ENCODE measurements at regions not wholly inside any gene's neighbourhood (a gene's known extent, or its start where the extent isn't known, plus 50 kb on each side); places are given as distances from the start of the nearest gene placed in this dataset.

DNA sequence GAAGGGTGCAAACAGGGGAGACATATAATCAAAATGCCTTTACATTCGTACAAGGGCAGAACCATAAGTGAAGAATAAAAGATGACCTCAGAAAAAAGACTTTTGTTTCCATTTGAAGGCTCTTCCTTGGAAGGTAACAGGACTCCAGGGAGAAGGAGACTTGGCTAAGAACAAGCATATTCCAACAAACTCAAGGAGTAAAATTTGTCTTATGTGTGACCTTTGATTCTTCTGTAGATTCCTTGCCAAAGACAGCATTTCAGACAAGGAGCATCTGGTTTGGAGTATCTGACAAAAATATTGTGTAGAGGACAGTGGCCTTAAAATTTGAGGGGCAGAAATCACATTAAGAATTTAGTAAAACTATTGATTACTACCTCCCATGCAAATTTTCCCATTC is 991.9 kb downstream of the FLRT2 start:
- no peak overlapping the region for H3K4me3 Mint-ChIP-seq
- H3K27ac Mint-ChIP-seq: no peak overlapping the region
- no peaks in the 10 kb centered on the region for H3K36me3 Mint-ChIP-seq (ENCODE audit: low read depth)

DNA sequence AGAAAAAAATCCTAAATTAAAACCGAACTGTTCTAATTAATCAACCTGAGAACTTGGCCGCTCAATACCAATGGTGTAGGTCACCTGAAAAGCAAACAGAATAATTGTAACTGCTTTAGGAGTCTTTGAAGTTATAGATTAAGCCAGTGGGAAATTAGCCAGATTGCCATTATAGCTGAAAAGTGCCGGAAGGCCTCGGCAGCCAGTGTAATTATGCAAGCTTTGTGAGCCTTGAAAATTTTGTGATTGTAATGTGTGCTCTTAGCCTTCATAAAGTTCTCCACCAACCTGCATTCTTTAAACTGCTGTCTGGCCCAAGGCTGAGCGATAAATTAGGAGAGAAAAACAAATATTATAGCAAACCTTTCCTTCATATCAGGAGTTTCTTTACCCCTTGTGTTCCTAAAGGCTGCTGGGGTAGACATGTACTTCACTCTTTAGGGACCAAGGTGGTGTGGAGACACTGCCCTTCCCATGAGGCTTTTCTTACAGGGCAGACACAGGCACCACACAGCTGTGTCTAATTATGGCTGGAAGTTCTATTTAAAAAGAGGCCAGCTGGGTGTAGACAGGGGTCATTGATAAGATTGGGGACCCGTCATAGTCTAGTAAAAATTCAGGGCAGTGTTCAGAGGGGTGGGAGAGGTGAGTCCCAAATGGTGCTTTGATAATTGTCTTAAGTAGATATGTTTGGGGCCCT is 991.2 kb downstream of the FLRT2 start:
- TF ChIP-seq, protein P1, sequence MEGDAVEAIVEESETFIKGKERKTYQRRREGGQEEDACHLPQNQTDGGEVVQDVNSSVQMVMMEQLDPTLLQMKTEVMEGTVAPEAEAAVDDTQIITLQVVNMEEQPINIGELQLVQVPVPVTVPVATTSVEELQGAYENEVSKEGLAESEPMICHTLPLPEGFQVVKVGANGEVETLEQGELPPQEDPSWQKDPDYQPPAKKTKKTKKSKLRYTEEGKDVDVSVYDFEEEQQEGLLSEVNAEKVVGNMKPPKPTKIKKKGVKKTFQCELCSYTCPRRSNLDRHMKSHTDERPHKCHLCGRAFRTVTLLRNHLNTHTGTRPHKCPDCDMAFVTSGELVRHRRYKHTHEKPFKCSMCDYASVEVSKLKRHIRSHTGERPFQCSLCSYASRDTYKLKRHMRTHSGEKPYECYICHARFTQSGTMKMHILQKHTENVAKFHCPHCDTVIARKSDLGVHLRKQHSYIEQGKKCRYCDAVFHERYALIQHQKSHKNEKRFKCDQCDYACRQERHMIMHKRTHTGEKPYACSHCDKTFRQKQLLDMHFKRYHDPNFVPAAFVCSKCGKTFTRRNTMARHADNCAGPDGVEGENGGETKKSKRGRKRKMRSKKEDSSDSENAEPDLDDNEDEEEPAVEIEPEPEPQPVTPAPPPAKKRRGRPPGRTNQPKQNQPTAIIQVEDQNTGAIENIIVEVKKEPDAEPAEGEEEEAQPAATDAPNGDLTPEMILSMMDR (IDR thresholded peaks at IDR 0.05): no peak
- Mint-ChIP-seq H3K27me3 (ENCODE audit: low read depth, poor library complexity) (no peaks in the 10 kb centered on the region), H3K36me3 (ENCODE audit: low read depth) (no peaks in the 10 kb centered on the region), H3K4me3 (no peak overlapping the region), H3K27ac (no peak overlapping the region), H3K4me1 (peaks cover 15% of the 10 kb centered on the region), H3K9me3 (no peaks in the 10 kb centered on the region)
- DNase-seq: no peak

More for the DNA sequence above, 991.9 kb downstream of the FLRT2 start:
- Mint-ChIP-seq H3K27me3 (ENCODE audit: low read depth, poor library complexity) (no peaks in the 10 kb centered on the region), H3K9me3 (no peaks in the 10 kb centered on the region), H3K4me1 (peaks cover 15% of the 10 kb centered on the region)
- DNase-seq: no peak
- TF ChIP-seq, protein P1 (IDR thresholded peaks at IDR 0.05): no peak

DNA sequence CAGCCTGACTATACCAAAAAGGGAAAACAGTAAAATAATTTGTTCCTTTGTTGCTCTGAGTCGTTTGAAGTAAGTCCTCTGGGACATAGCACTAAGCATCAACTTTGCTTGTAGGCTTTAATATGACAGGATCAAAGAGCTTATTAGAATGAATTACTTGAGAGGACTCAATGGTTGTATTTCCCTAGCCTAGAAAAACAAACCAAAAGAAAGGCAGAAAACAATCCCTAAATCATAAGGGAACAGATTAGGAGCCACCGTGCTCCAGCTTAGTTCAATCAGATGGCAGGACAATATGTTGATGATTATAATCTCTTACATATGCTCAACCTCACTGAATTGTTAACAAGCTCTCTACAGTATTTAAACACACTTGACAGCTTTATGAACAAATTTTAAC is 988.4 kb downstream of the FLRT2 start:
- no peak overlapping the region for H3K4me3 Mint-ChIP-seq
- TF ChIP-seq, protein P1 (IDR thresholded peaks at IDR 0.05): no peak
- DNase-seq: no peak
- H3K27me3 Mint-ChIP-seq (ENCODE audit: low read depth, poor library complexity): no peaks in the 10 kb centered on the region
- no peaks in the 10 kb centered on the region for H3K36me3 Mint-ChIP-seq (ENCODE audit: low read depth)
- H3K27ac Mint-ChIP-seq: no peak overlapping the region
- H3K9me3 Mint-ChIP-seq: no peaks in the 10 kb centered on the region
- peaks cover 15% of the 10 kb centered on the region for H3K4me1 Mint-ChIP-seq

- Mint-ChIP-seq H3K27ac (no peak overlapping the region), H3K27me3 (ENCODE audit: low read depth, poor library complexity) (no peaks in the 10 kb centered on the region), H3K36me3 (ENCODE audit: low read depth) (no peaks in the 10 kb centered on the region), H3K4me3 (no peak overlapping the region), H3K4me1 (peaks cover 20% of the 10 kb centered on the region), H3K9me3 (no peaks in the 10 kb centered on the region)
- no peak for DNase-seq
- TF ChIP-seq, protein P1 (IDR thresholded peaks at IDR 0.05): no peak
Measured at GRCh38 chr14:86515195-86515594, 985.3 kb downstream of the FLRT2 start.

DNA sequence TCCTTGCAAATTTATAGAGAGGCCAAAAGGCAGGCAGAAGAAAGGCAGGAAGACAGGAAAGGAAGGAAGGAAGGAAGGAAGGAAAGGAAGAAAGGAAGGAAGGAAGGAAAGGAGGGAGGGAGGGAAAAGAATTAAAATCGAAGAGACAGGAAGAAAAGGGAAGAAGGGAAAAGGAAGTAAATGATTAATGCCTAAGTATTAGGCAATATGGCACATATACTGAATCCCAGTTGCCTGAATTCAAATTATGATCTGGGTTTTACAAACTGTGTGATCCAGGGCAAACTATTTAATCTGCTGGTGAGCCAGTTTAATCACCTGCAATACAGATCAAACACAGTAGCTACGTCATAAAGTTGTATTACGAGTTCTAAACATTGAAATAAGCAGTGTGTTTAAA is 983.6 kb downstream of the FLRT2 start:
- no peaks in the 10 kb centered on the region for H3K36me3 Mint-ChIP-seq (ENCODE audit: low read depth)
- DNase-seq: no peak
- H3K4me1 Mint-ChIP-seq: peaks cover 12% of the 10 kb centered on the region
- no peak overlapping the region for H3K27ac Mint-ChIP-seq
- TF ChIP-seq, protein P1 (IDR thresholded peaks at IDR 0.05): no peak
- no peak overlapping the region for H3K4me3 Mint-ChIP-seq
- H3K9me3 Mint-ChIP-seq: no peaks in the 10 kb centered on the region
- no peaks in the 10 kb centered on the region for H3K27me3 Mint-ChIP-seq (ENCODE audit: low read depth, poor library complexity)

DNA sequence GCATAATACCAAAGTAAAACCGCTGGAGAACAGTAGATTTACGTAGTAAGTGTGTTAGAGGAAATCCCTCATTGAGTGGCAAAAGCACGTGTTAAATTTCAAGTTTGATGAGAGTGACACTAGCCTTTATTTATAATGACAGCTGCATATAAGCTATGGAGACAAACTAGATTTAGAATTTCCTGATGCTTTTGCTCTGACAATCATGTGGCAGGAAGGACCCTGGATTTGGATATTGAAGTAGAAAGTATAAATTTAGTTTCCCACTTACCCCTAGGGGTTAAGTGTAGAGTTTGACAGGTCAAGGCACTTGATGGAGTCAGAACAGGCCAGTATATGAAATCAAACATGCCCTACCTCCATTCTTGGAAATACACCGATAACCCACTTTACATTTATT is 983.1 kb downstream of the FLRT2 start:
- TF ChIP-seq, protein P1 (IDR thresholded peaks at IDR 0.05): no peak
- Mint-ChIP-seq H3K27ac (no peak overlapping the region), H3K4me3 (no peak overlapping the region), H3K4me1 (peaks cover 7% of the 10 kb centered on the region), H3K27me3 (ENCODE audit: low read depth, poor library complexity) (no peaks in the 10 kb centered on the region), H3K36me3 (ENCODE audit: low read depth) (no peaks in the 10 kb centered on the region), H3K9me3 (no peaks in the 10 kb centered on the region)
- no peak for DNase-seq

Data from nephron progenitor cell (in vitro differentiated cells).